Activated gamma-delta T cell treated with anti-CD3 and anti-CD28 coated beads, Interleukin-2, amount 50 U/mL, for 16 hours (primary cell): ENCODE measurements at regions not wholly inside any gene's neighbourhood (a gene's known extent, or its start where the extent isn't known, plus 50 kb on each side); places are given as distances from the start of the nearest gene placed in this dataset.

Experiments
- DNase-seq: peaks from one replicate; pipeline ENCODE4 v3.0.0-alpha.2; 2020; ENCODE audit warnings: low read depth

- DNase-seq: no peak
Measured at GRCh38 chr22:46054091-46055073, 77.4 kb upstream of the WNT7B start.

GRCh38 chr22:46055181-46055875 lies 78.4 kb upstream of the WNT7B start:
- DNase-seq: no peak

- DNase-seq: no peak
Measured at GRCh38 chr22:46055911-46056545, 79.1 kb upstream of the WNT7B start.

DNA sequence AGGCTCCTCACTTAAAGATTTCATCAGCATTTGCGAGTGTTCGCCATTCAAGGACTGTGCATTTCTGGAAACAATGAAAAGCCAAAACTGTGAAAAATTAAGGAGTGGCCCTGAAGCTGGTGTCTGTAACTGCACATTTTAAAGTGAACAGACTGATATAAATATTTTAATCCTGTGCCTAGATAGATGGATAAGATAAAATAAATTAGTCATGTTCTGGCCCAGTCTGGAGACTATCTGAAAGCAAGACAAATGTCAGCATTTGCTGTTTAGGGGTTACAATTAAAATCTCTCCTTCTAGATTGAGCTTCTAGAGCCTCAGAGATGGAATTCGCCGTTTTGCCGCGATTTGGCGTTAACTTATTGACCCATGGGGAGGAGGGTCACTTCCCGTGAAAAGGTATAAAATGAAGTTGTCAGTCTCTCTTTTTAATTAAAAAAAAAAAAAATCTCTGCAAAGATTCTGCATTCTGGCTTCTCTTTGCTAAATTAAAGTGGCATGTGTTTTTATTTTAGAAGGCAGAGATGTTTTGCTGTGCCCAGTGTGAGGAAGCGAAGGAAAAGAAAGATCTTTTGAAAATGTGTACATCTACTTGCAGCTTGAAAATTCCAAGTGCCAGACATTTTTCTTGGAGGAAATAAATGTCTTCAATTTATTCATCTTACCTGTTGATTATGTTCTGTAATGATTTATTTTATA lies 79.7 kb upstream of the WNT7B start:
- DNase-seq: no peak

GRCh38 chr22:46057246-46058090 lies 80.5 kb upstream of the WNT7B start:
- DNase-seq: no peak

- no peak for DNase-seq
Measured at GRCh38 chr22:46058091-46058420, 81.1 kb upstream of the WNT7B start.

DNA sequence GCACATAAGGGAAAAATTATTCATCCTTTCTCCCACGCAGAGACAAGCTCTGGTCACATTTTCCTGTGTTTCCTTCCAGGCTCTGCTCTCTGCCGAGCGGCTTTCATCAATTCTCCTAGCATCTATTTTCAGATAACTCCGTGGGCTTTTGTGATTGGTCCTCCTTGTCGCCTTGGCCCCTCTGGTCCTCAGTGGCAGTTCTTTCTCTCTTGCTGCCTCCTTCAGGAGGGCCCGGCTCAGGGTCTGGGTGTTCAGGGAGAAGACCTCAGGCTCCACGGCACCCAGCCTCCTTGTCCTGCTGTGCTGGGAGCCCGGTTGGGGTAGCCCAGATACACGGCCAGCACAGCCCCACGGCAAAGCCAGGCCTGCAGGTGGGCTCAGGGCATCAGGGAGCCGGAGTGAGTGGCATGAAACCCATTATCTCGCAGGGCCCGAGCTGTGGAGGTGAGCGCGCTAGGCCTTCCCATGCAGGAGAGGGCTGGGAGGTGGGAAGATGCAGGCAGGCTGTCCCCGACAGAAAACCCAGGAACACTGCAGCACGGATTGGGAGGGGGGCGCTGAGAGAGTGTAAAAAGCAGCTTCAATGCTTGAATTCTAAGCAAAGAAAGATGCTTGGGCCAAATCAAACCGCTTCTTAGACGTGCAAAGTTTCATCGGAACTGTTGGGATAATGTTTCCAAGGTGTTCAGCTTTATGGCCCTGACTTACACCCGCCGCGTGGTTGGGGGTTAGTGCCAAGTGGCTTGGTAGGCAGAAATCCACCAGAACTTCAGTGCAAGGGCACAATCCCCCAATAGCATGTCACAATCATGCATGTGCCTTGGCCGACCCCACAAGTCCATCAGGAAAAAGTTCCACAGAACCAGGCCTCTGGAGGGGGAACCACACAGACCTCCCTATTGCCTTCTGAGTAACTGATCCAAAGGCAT lies 81.9 kb upstream of the WNT7B start:
- no peak for DNase-seq

- DNase-seq: no peak
Measured at GRCh38 chr22:46060292-46061123, 83.5 kb upstream of the WNT7B start.

- no peak for DNase-seq
Measured at GRCh38 chr22:46061124-46061500, 84.2 kb upstream of the WNT7B start.

DNA sequence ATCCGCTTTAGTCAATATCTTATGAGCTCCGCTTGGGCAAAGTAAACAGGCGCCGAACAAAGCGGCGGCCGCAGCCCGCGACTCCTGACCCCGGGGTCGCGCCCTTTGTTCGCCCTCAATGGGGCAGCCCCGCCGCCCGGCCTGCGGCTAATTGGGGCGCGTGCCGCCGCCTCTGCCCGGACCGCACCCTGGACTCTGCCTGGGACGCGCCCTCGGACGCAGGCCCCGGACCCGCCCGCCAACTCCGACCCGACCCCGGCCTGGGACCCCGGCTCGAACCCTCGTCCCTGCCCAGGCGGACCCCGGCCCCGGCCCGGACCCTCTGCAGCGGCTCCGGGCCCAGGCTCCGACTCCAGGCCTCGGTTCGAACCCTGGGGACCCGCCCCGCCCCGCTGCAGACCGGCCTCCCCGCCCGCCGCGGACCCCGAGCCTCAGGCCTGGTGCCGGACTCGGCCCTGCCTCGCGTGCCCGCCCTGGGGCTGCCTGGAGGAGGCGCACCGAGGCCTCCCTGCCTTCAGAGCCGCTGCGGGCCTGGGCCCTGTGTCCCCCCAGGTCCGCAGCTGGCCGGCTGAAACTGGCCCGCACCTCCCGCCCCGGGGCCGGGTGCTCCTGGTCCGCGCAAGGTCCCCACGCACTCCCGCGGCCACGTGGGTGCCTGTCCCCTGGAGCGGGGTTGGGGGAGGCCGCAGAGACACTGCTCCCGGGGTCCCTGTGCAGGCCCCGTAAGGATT lies 84.7 kb upstream of the WNT7B start:
- DNase-seq: no peak

GRCh38 chr22:46062232-46062615 lies 85.3 kb upstream of the WNT7B start:
- no peak for DNase-seq

- DNase-seq: no peak
Measured at GRCh38 chr22:46062971-46063631, 86.1 kb upstream of the WNT7B start.

DNA sequence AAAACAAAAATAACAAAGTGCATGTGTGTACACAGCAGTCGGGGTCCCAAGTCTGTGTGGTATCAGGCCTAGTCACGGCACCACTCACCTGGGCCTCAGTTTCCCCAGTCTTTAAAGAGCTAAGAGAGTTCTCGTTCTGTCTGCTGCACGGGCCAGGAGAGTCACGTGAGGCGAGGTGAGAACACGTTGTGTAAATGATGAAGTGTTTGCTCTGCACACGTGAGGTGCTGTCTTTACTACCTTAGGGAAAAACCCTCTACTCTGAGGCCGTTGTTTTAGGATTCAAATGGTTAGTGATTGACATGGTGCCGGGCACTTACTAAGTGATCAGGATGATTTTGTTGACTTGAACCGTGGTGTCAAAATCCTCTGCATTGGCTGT lies 86.5 kb upstream of the PPARA start:
- DNase-seq: no peak

DNA sequence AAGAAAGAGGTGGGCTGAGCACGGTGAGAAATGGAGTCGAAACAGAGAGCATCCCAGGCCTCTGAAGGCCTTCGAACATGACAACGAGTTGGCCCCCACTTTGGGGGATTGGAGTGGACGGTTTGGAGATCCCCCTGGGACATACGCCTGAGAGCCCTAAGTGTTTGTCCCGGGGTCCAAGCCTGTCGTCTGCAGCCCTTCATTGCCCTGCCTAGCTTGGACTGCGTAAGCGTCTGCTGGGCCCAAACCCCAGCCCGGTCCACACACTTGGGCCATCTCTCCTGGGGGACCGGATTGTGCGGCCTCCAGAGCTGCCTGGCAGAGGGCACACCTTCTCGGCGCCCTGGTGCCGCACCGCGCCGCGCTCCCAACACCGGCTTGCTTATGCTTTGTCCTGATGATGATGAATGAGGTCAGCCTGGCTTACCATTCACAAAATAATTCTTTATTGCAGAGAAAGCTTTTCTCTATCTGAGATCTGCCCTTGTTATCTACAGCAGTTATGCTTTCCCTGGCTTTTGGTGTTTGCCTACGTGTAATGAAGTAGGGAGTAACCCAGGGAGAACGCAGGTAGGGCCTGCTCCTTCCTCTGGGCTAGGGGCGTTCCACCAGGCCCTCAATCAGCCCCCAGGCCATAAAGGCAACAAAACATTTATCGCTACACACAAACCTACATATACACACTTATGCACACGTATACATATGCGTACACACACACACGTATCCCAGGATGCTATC lies 85.9 kb upstream of the PPARA start:
- DNase-seq: no peak

GRCh38 chr22:46064966-46065666 lies 85.2 kb upstream of the PPARA start:
- DNase-seq: no peak

GRCh38 chr22:46065691-46066454 lies 84.5 kb upstream of the PPARA start:
- DNase-seq: no peak
